Lower lobe of right lung (tissue), 2 donors: ENCODE measurements at regions not wholly inside any gene's neighbourhood (a gene's known extent, or its start where the extent isn't known, plus 50 kb on each side); places are given as distances from the start of the nearest gene placed in this dataset.

Source experiments
- ATAC-seq, 2 donors: fragments of 200-7000 bp; cut with Tn5 transposase; one replicate each; pipeline ENCODE4 v1.9.1; 2020 to 2022; ENCODE audit warnings: mild to moderate bottlenecking in 2 of 2, moderate library complexity in 2 of 2
- DNase-seq: peaks from one replicate; pipeline ENCODE4 v3.0.0-alpha.2; 2020
- H3K27ac ChIP-seq: fragments of 200-600 bp; one replicate; pipeline ENCODE4 v1.8.0; 2022
- H3K27me3 ChIP-seq: fragments of 200-600 bp; one replicate; pipeline ENCODE4 v1.8.0; 2022; ENCODE audit warnings: low read depth
- H3K36me3 ChIP-seq: fragments of 200-600 bp; one replicate; pipeline ENCODE4 v1.8.0; 2022; ENCODE audit warnings: mild to moderate bottlenecking
- H3K4me1 ChIP-seq: fragments of 200-600 bp; one replicate; pipeline ENCODE4 v1.8.0; 2022
- H3K4me3 ChIP-seq: fragments of 200-600 bp; one replicate; pipeline ENCODE4 v1.8.0; 2022; ENCODE audit warnings: mild to moderate bottlenecking
- H3K9me3 ChIP-seq: fragments of 200-600 bp; one replicate; pipeline ENCODE4 v1.8.0; 2022
- CTCF ChIP-seq: fragments of 200-600 bp; IDR thresholded peaks from one replicate; pipeline ENCODE4 v1.8.0; 2022; ENCODE audit warnings: antibody characterized with exemption, mild to moderate bottlenecking
- intact Hi-C: fragments of 100-400 bp; cut with DNase I; formaldehyde crosslinking; loops from one replicate; pipeline ENCODE4 v1.11.0; 2022
- donor health status: DM: no; HTN: yes; CAD: no; lungs with severe emphysema.

GRCh38 chr4:164621886-164622521, 131.9 kb upstream of the SMIM31 start:
- TF ChIP-seq CTCF = no peak
- H3K4me3 ChIP-seq = no peak overlapping the region
- H3K9me3 ChIP-seq = peaks cover 4% of the 10 kb centered on the region
- H3K4me1 ChIP-seq = no peaks in the 10 kb centered on the region
- H3K27ac ChIP-seq = no peak overlapping the region
- no peaks in the 10 kb centered on the region for H3K27me3 ChIP-seq
- intact Hi-C loops = no loop called here
- ATAC-seq (peak in 1 of 2 donors; percentile 43), DNase-seq (no peak)
- no peaks in the 10 kb centered on the region for H3K36me3 ChIP-seq

GRCh38 chr4:164623099-164623498, 130.8 kb upstream of the SMIM31 start:
- Histone ChIP-seq H3K9me3 (peaks cover 4% of the 10 kb centered on the region), H3K4me3 (no peak overlapping the region), H3K27me3 (no peaks in the 10 kb centered on the region), H3K27ac (no peak overlapping the region), H3K36me3 (no peaks in the 10 kb centered on the region), H3K4me1 (no peaks in the 10 kb centered on the region)
- no peak for DNase-seq
- peak in 1 of 2 donors; percentile 11 for ATAC-seq
- intact Hi-C loops = no loop called here
- TF ChIP-seq CTCF = no peak

- Histone ChIP-seq H3K4me3 (no peak overlapping the region), H3K36me3 (no peaks in the 10 kb centered on the region), H3K9me3 (peaks cover 4% of the 10 kb centered on the region), H3K4me1 (no peaks in the 10 kb centered on the region), H3K27me3 (no peaks in the 10 kb centered on the region), H3K27ac (no peak overlapping the region)
- no peak for TF ChIP-seq CTCF
- intact Hi-C loops = no loop called here
- ATAC-seq (no peak), DNase-seq (no peak)
These were observed 114.9 kb upstream of the SMIM31 start for GRCh38 chr4:164639001-164639400.

- no peak for ATAC-seq
- Histone ChIP-seq H3K27me3 (no peaks in the 10 kb centered on the region), H3K9me3 (no peaks in the 10 kb centered on the region), H3K4me1 (no peaks in the 10 kb centered on the region), H3K27ac (no peak overlapping the region), H3K36me3 (no peaks in the 10 kb centered on the region), H3K4me3 (no peak overlapping the region)
- intact Hi-C loops = no loop called here
- DNase-seq = no peak
- no peak for TF ChIP-seq CTCF
These were observed 105.6 kb upstream of the SMIM31 start for GRCh38 chr4:164648151-164648848.

GRCh38 chr4:164648849-164649212, 105.1 kb upstream of the SMIM31 start:
- H3K9me3 ChIP-seq = no peaks in the 10 kb centered on the region
- H3K27me3 ChIP-seq = no peaks in the 10 kb centered on the region
- H3K4me1 ChIP-seq = no peaks in the 10 kb centered on the region
- H3K36me3 ChIP-seq = no peaks in the 10 kb centered on the region
- DNase-seq = no peak
- H3K27ac ChIP-seq = no peak overlapping the region
- H3K4me3 ChIP-seq = no peak overlapping the region
- no peak for TF ChIP-seq CTCF
- ATAC-seq = no peak
- intact Hi-C loops = no loop called here
